B cell (primary cell): ENCODE measurements at regions not wholly inside any gene's neighbourhood (a gene's known extent, or its start where the extent isn't known, plus 50 kb on each side); places are given as distances from the start of the nearest gene placed in this dataset.

Source experiments
- ATAC-seq: fragments of 200-7000 bp; cut with Tn5 transposase; one replicate; pipeline ENCODE4 v1.10.0; 2021; ENCODE audit warnings: low read depth, mild to moderate bottlenecking, moderate number of reproducible peaks, moderate library complexity
- CTCF ChIA-PET: fragments of 350-600 bp; sonication (Branson Sonifier 250); formaldehyde crosslinking; loops from one replicate; lab custom pipeline; 2021; ENCODE audit warnings: antibody characterized with exemption, inconsistent platforms; lab: Charles Lee
- POLR2A ChIA-PET: fragments of 350-600 bp; sonication (Branson Sonifier 250); formaldehyde crosslinking; loops from one replicate; lab custom pipeline; 2021; ENCODE audit warnings: antibody characterized with exemption; lab: Charles Lee
- DNase-seq: peaks from one replicate; pipeline ENCODE4 v3.0.0; 2013
- H2AFZ ChIP-seq: 2 replicates; pipeline ENCODE4 v1.6.1; 2012; ENCODE audit warnings: mild to moderate bottlenecking, low read depth, low read length; ENCODE audit not compliant: insufficient read depth, poor library complexity, severe bottlenecking
- H3K27ac ChIP-seq, 2 donors: 1 replicate in 1 of 2; 2 replicates in 1 of 2; pipeline ENCODE4 v1.5.1; 2012 to 2013; ENCODE audit warnings: low read length in 2 of 2, mild to moderate bottlenecking in 2 of 2, moderate library complexity in 1 of 2
- H3K27me3 ChIP-seq, 4 experiments: fragments of 200-600 bp in 1 of 4; sonication (generic) in 1 of 4; replicated peaks in 1 of 4; 1 replicate in 2 of 4; 2 replicates in 2 of 4; pipeline versions ENCODE4 v1.6.1 to v1.7.0; 2013 to 2016; ENCODE audit warnings: low read length in 3 of 4, mild to moderate bottlenecking in 2 of 4, mixed read lengths in 1 of 4, moderate library complexity in 1 of 4; ENCODE audit not compliant: insufficient read depth in 4 of 4, control insufficient read depth in 3 of 4; ENCODE audit errors: control extremely low read depth in 1 of 4
- H3K36me3 ChIP-seq, 2 experiments: replicated peaks in 1 of 2; 1 replicate in 1 of 2; 2 replicates in 1 of 2; pipeline versions ENCODE4 v1.6.1 to v1.7.1; 2013; ENCODE audit warnings: low read length in 1 of 2; ENCODE audit not compliant: insufficient read depth in 2 of 2, control insufficient read depth in 1 of 2; ENCODE audit errors: control extremely low read depth in 1 of 2, extremely low read depth in 1 of 2
- H3K4me1 ChIP-seq, 2 donors: fragments of 200-600 bp in 1 of 2; sonication (generic) in 1 of 2; 1 replicate in 1 of 2; 2 replicates in 1 of 2; pipeline versions ENCODE4 v1.5.1 to v1.6.1; 2013 to 2017; ENCODE audit warnings: low read length in 2 of 2; ENCODE audit not compliant: control insufficient read depth in 2 of 2, insufficient read depth in 2 of 2
- H3K4me2 ChIP-seq: replicated peaks from 2 replicates; pipeline ENCODE3; 2012; ENCODE audit warnings: mild to moderate bottlenecking, low read depth, low read length; ENCODE audit not compliant: poor library complexity, severe bottlenecking
- H3K4me3 ChIP-seq, 5 experiments: fragments of 200-600 bp in 1 of 5; sonication (generic) in 1 of 5; 1 replicate in 3 of 5; 2 replicates in 2 of 5; pipeline versions ENCODE4 v1.5.1 to v1.7.0; 2011 to 2016; ENCODE audit warnings: low read length in 4 of 5, mild to moderate bottlenecking in 4 of 5, low read depth in 2 of 5, control low read depth in 1 of 5, moderate library complexity in 1 of 5; ENCODE audit not compliant: insufficient read depth in 1 of 5; ENCODE audit errors: control extremely low read depth in 1 of 5, extremely low read depth in 1 of 5
- H3K79me2 ChIP-seq: fragments of 200-600 bp; sonication (generic); one replicate; pipeline ENCODE4 v1.6.0; 2016; ENCODE audit warnings: low read length; ENCODE audit not compliant: control insufficient read depth, insufficient read depth
- H3K9ac ChIP-seq: fragments of 200-600 bp; sonication (generic); 2 replicates; pipeline ENCODE4 v1.6.1; 2017; ENCODE audit warnings: mild to moderate bottlenecking, low read length, moderate library complexity
- H3K9me3 ChIP-seq, 3 donors: one replicate each; pipeline versions ENCODE4 v1.6.1 to v1.7.1; 2013; ENCODE audit warnings: low read length in 2 of 3; ENCODE audit not compliant: control insufficient read depth in 2 of 3, insufficient read depth in 1 of 3; ENCODE audit errors: control extremely low read depth in 1 of 3
- H4K20me1 ChIP-seq: 2 replicates; pipeline ENCODE4 v1.6.0; 2012; ENCODE audit warnings: mild to moderate bottlenecking, low read length; ENCODE audit not compliant: insufficient read depth, control insufficient read depth, poor library complexity, severe bottlenecking
- H3K27ac Mint-ChIP-seq: one replicate; pipeline ENCODE4 v1.8.0; 2021; ENCODE audit warnings: mixed read lengths
- H3K27me3 Mint-ChIP-seq: one replicate; pipeline ENCODE4 v1.8.0; 2021; ENCODE audit warnings: mixed read lengths
- H3K4me1 Mint-ChIP-seq: one replicate; pipeline ENCODE4 v1.8.0; 2021; ENCODE audit warnings: mixed read lengths
- H3K4me3 Mint-ChIP-seq: one replicate; pipeline ENCODE4 v1.8.0; 2021; ENCODE audit warnings: mixed read lengths
- H3K9me3 Mint-ChIP-seq: one replicate; pipeline ENCODE4 v1.8.0; 2022; ENCODE audit warnings: mixed read lengths; ENCODE audit not compliant: insufficient read depth
- EZH2 ChIP-seq: IDR thresholded peaks from 2 replicates; pipeline ENCODE4 v1.6.1; 2012; ENCODE audit warnings: borderline replicate concordance, low read depth, mild to moderate bottlenecking, moderate library complexity, low read length; ENCODE audit not compliant: insufficient read depth, poor library complexity, severe bottlenecking
- WGBS: methylation state at CpG from one replicate; pipeline ENCODE4 v1.1.5; 2013; ENCODE audit warnings: missing lambda C conversion rate; ENCODE audit not compliant: insufficient coverage; 5-methylcytosine and 5-hydroxymethylcytosine counted together
- intact Hi-C: fragments of 100-400 bp; cut with micrococcal nuclease; formaldehyde crosslinking; loops from one replicate; pipeline ENCODE4 v1.10.0; 2022
- TF ChIP-seq, protein P1 (sequence below): fragments of 200-600 bp; IDR thresholded peaks from one replicate; pipeline ENCODE4 v1.8.0; 2022; ENCODE audit warnings: antibody characterized with exemption, mild to moderate bottlenecking

GRCh38 chr7:134371971-134372370, 55.2 kb upstream of the SLC35B4 start:
- DNase-seq (no peak), ATAC-seq (no peak)
- CTCF ChIA-PET, result no interaction called here
- H3K36me3 ChIP-seq, result no peaks in the 10 kb centered on the region
- no peaks in the 10 kb centered on the region for H3K79me2 ChIP-seq
- Mint-ChIP-seq H3K4me1 (no peaks in the 10 kb centered on the region), H3K27ac (no peak overlapping the region), H3K9me3 (no peaks in the 10 kb centered on the region), H3K27me3 (peaks cover 29% of the 10 kb centered on the region), H3K4me3 (no peak overlapping the region)
- no peak overlapping the region for H3K4me2 ChIP-seq
- H4K20me1 ChIP-seq, result no peaks in the 10 kb centered on the region
- no peaks in the 10 kb centered on the region for H3K4me1 ChIP-seq
- H3K9me3 ChIP-seq, result no peaks in the 10 kb centered on the region
- TF ChIP-seq, protein P1, sequence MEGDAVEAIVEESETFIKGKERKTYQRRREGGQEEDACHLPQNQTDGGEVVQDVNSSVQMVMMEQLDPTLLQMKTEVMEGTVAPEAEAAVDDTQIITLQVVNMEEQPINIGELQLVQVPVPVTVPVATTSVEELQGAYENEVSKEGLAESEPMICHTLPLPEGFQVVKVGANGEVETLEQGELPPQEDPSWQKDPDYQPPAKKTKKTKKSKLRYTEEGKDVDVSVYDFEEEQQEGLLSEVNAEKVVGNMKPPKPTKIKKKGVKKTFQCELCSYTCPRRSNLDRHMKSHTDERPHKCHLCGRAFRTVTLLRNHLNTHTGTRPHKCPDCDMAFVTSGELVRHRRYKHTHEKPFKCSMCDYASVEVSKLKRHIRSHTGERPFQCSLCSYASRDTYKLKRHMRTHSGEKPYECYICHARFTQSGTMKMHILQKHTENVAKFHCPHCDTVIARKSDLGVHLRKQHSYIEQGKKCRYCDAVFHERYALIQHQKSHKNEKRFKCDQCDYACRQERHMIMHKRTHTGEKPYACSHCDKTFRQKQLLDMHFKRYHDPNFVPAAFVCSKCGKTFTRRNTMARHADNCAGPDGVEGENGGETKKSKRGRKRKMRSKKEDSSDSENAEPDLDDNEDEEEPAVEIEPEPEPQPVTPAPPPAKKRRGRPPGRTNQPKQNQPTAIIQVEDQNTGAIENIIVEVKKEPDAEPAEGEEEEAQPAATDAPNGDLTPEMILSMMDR, result no peak
- no peak for TF ChIP-seq EZH2
- no peak overlapping the region for H3K4me3 ChIP-seq
- H3K27me3 ChIP-seq, result peaks cover 0 to 8% (median 2%) of the 10 kb centered on the region in 4 experiments
- H2AFZ ChIP-seq, result no peak overlapping the region
- POLR2A ChIA-PET, result no interaction called here
- WGBS, result no CpG with 5 or more reads among the region's 5 CpGs
- intact Hi-C loops, result no loop called here
- no peak overlapping the region for H3K9ac ChIP-seq
- no peak overlapping the region for H3K27ac ChIP-seq

- Histone ChIP-seq H3K79me2 (no peaks in the 10 kb centered on the region), H3K9ac (no peak overlapping the region), H3K36me3 (no peaks in the 10 kb centered on the region), H3K4me2 (no peak overlapping the region), H3K4me1 (no peaks in the 10 kb centered on the region), H2AFZ (no peak overlapping the region), H3K27me3 (peaks cover 0 to 8% (median 2%) of the 10 kb centered on the region in 4 experiments), H3K4me3 (no peak overlapping the region), H3K27ac (no peak overlapping the region), H4K20me1 (no peaks in the 10 kb centered on the region), H3K9me3 (no peaks in the 10 kb centered on the region)
- no peak for TF ChIP-seq EZH2
- TF ChIP-seq, protein P1, result no peak
- H3K27me3 Mint-ChIP-seq, result peaks cover 28% of the 10 kb centered on the region
- no peaks in the 10 kb centered on the region for H3K9me3 Mint-ChIP-seq
- intact Hi-C loops, result no loop called here
- no peak overlapping the region for H3K4me3 Mint-ChIP-seq
- DNase-seq (no peak), ATAC-seq (no peak)
- H3K4me1 Mint-ChIP-seq, result no peaks in the 10 kb centered on the region
- no peak overlapping the region for H3K27ac Mint-ChIP-seq
- CTCF ChIA-PET, result no interaction called here
- POLR2A ChIA-PET, result no interaction called here
- no CpG with 5 or more reads among the region's 4 CpGs for WGBS
These were observed 54.8 kb upstream of the SLC35B4 start for GRCh38 chr7:134371536-134371935.
